Neural progenitor cell (in vitro differentiated cells): ENCODE measurements at regions not wholly inside any gene's neighbourhood (a gene's known extent, or its start where the extent isn't known, plus 50 kb on each side); places are given as distances from the start of the nearest gene placed in this dataset.

Experiments used
- DNase-seq: peaks from one replicate; pipeline ENCODE4 v3.0.0-alpha.2; 2016; ENCODE audit warnings: low spot score
- H2AFZ ChIP-seq: fragments of 200-600 bp; sonication (generic); replicated peaks from 2 replicates; pipeline ENCODE4 v1.6.1; 2016; ENCODE audit warnings: antibody characterized with exemption
- H3F3A ChIP-seq: fragments of 200-600 bp; sonication (generic); 2 replicates; pipeline ENCODE4 v1.6.1; 2016; ENCODE audit warnings: antibody characterized with exemption, low read depth
- H3K27ac ChIP-seq: fragments of 200-600 bp; sonication (generic); 2 replicates; pipeline ENCODE4 v1.5.1; 2016; ENCODE audit warnings: mild to moderate bottlenecking
- H3K27me3 ChIP-seq: fragments of 200-600 bp; sonication (generic); 2 replicates; pipeline ENCODE4 v1.6.1; 2016; ENCODE audit warnings: mild to moderate bottlenecking, moderate library complexity
- H3K36me3 ChIP-seq: fragments of 200-600 bp; sonication (generic); 2 replicates; pipeline ENCODE4 v1.5.1; 2016
- H3K4me1 ChIP-seq: fragments of 200-600 bp; sonication (generic); 2 replicates; pipeline ENCODE4 v1.6.1; 2016; ENCODE audit warnings: mixed run types
- H3K4me2 ChIP-seq: fragments of 200-600 bp; sonication (generic); 2 replicates; pipeline ENCODE4 v1.6.1; 2016
- H3K4me3 ChIP-seq: fragments of 200-600 bp; sonication (generic); 2 replicates; pipeline ENCODE4 v1.5.1; 2016
- H3K79me2 ChIP-seq: fragments of 200-600 bp; sonication (generic); 2 replicates; pipeline ENCODE4 v1.6.1; 2016; ENCODE audit warnings: low read depth
- H3K9ac ChIP-seq: fragments of 200-600 bp; sonication (generic); 2 replicates; pipeline ENCODE4 v1.6.1; 2016
- H3K9me3 ChIP-seq: fragments of 200-600 bp; sonication (generic); 2 replicates; pipeline ENCODE4 v1.5.1; 2016; ENCODE audit warnings: low read depth
- H4K20me1 ChIP-seq: fragments of 200-600 bp; sonication (generic); 2 replicates; pipeline ENCODE4 v1.6.1; 2016; ENCODE audit warnings: low read depth
- H3K27ac Mint-ChIP-seq: 3 replicates; pipeline ENCODE4 v1.8.0; 2021; ENCODE audit warnings: mixed read lengths
- H3K27me3 Mint-ChIP-seq: 2 replicates; pipeline ENCODE4 v1.8.0; 2022; ENCODE audit warnings: low read depth, mild to moderate bottlenecking, inconsistent platforms, moderate library complexity, mixed read lengths; ENCODE audit not compliant: insufficient read depth
- H3K36me3 Mint-ChIP-seq: 3 replicates; pipeline ENCODE4 v1.8.0; 2021; ENCODE audit warnings: mixed read lengths
- H3K4me1 Mint-ChIP-seq: 3 replicates; pipeline ENCODE4 v1.8.0; 2021; ENCODE audit warnings: mixed read lengths
- H3K4me3 Mint-ChIP-seq: 3 replicates; pipeline ENCODE4 v1.8.0; 2021; ENCODE audit warnings: mild to moderate bottlenecking, moderate library complexity, mixed read lengths
- H3K9me3 Mint-ChIP-seq: 3 replicates; pipeline ENCODE4 v1.8.0; 2020; ENCODE audit warnings: mixed read lengths
- CTCF ChIP-seq: fragments of 200-600 bp; sonication (generic); IDR thresholded peaks from 2 replicates; pipeline ENCODE4 v1.5.1; 2017; ENCODE audit warnings: antibody characterized with exemption, mild to moderate bottlenecking
- EZH2 ChIP-seq: fragments of 200-600 bp; sonication (generic); IDR thresholded peaks from 2 replicates; pipeline ENCODE4 v1.6.1; 2017; ENCODE audit warnings: antibody characterized with exemption, mild to moderate bottlenecking, moderate library complexity
- EZH2phosphoT487 ChIP-seq: fragments of 200-600 bp; sonication (generic); IDR thresholded peaks from 2 replicates; pipeline ENCODE4 v1.6.1; 2017; ENCODE audit warnings: antibody characterized with exemption

- Histone ChIP-seq H3F3A (peaks cover 4% of the 10 kb centered on the region), H3K9ac (no peak overlapping the region), H3K27ac (no peak overlapping the region), H2AFZ (no peak overlapping the region), H3K27me3 (no peaks in the 10 kb centered on the region), H3K4me1 (peaks cover 20% of the 10 kb centered on the region), H3K79me2 (no peaks in the 10 kb centered on the region), H3K36me3 (no peaks in the 10 kb centered on the region), H3K4me2 (no peak overlapping the region), H3K4me3 (no peak overlapping the region), H3K9me3 (no peaks in the 10 kb centered on the region), H4K20me1 (no peaks in the 10 kb centered on the region)
- H3K4me1 Mint-ChIP-seq: peaks cover 10% of the 10 kb centered on the region
- no peak for DNase-seq
- H3K36me3 Mint-ChIP-seq: no peaks in the 10 kb centered on the region
- TF ChIP-seq EZH2: no peak
- no peak for TF ChIP-seq EZH2phosphoT487
- TF ChIP-seq CTCF: no peak
- peaks cover 3% of the 10 kb centered on the region for H3K27me3 Mint-ChIP-seq
- H3K9me3 Mint-ChIP-seq: no peaks in the 10 kb centered on the region
- H3K27ac Mint-ChIP-seq: no peak overlapping the region
- H3K4me3 Mint-ChIP-seq: no peak overlapping the region
These were observed 180.2 kb upstream of the PZP start for GRCh38 chr12:9388379-9388778.

- H3K9me3 Mint-ChIP-seq: no peaks in the 10 kb centered on the region
- Histone ChIP-seq H3K27me3 (no peaks in the 10 kb centered on the region), H3K36me3 (no peaks in the 10 kb centered on the region), H3K9ac (no peak overlapping the region), H4K20me1 (no peaks in the 10 kb centered on the region), H3K4me2 (no peak overlapping the region), H3K4me3 (no peak overlapping the region), H2AFZ (no peak overlapping the region), H3K9me3 (no peaks in the 10 kb centered on the region), H3F3A (peaks cover 4% of the 10 kb centered on the region), H3K79me2 (no peaks in the 10 kb centered on the region), H3K4me1 (peaks cover 13% of the 10 kb centered on the region), H3K27ac (no peak overlapping the region)
- DNase-seq: no peak
- H3K27ac Mint-ChIP-seq: no peak overlapping the region
- H3K36me3 Mint-ChIP-seq: no peaks in the 10 kb centered on the region
- H3K4me3 Mint-ChIP-seq: no peak overlapping the region
- H3K4me1 Mint-ChIP-seq: peaks cover 7% of the 10 kb centered on the region
- peaks cover 3% of the 10 kb centered on the region for H3K27me3 Mint-ChIP-seq
- no peak for TF ChIP-seq EZH2
- no peak for TF ChIP-seq EZH2phosphoT487
- TF ChIP-seq CTCF: no peak
These were observed 179.3 kb upstream of the PZP start for GRCh38 chr12:9387450-9387849.

- H3K9ac ChIP-seq: no peak overlapping the region
- no peak overlapping the region for H3K27ac ChIP-seq
- Mint-ChIP-seq H3K27ac (no peak overlapping the region), H3K9me3 (no peaks in the 10 kb centered on the region), H3K4me1 (no peaks in the 10 kb centered on the region), H3K36me3 (no peaks in the 10 kb centered on the region), H3K4me3 (no peak overlapping the region), H3K27me3 (peaks cover 4% of the 10 kb centered on the region)
- no peaks in the 10 kb centered on the region for H3K4me1 ChIP-seq
- no peak for TF ChIP-seq CTCF
- TF ChIP-seq EZH2: no peak
- TF ChIP-seq EZH2phosphoT487: no peak
- H4K20me1 ChIP-seq: no peaks in the 10 kb centered on the region
- H3K36me3 ChIP-seq: no peaks in the 10 kb centered on the region
- no peaks in the 10 kb centered on the region for H3K27me3 ChIP-seq
- no peaks in the 10 kb centered on the region for H3K9me3 ChIP-seq
- H3F3A ChIP-seq: no peaks in the 10 kb centered on the region
- DNase-seq: no peak
- H3K4me3 ChIP-seq: no peak overlapping the region
- H3K79me2 ChIP-seq: no peaks in the 10 kb centered on the region
- H2AFZ ChIP-seq: no peak overlapping the region
- H3K4me2 ChIP-seq: no peak overlapping the region
These were observed 175.4 kb upstream of the PZP start for GRCh38 chr12:9383585-9383984.

GRCh38 chr12:9381619-9382018 lies 173.4 kb upstream of the PZP start:
- Histone ChIP-seq H3K36me3 (no peaks in the 10 kb centered on the region), H2AFZ (no peak overlapping the region), H4K20me1 (no peaks in the 10 kb centered on the region), H3F3A (no peaks in the 10 kb centered on the region), H3K9ac (no peak overlapping the region), H3K4me1 (no peaks in the 10 kb centered on the region), H3K27me3 (no peaks in the 10 kb centered on the region), H3K9me3 (no peaks in the 10 kb centered on the region), H3K4me2 (no peak overlapping the region), H3K79me2 (no peaks in the 10 kb centered on the region), H3K27ac (no peak overlapping the region), H3K4me3 (no peak overlapping the region)
- no peak for DNase-seq
- H3K27ac Mint-ChIP-seq: no peak overlapping the region
- H3K9me3 Mint-ChIP-seq: no peaks in the 10 kb centered on the region
- peaks cover 4% of the 10 kb centered on the region for H3K27me3 Mint-ChIP-seq
- no peak overlapping the region for H3K4me3 Mint-ChIP-seq
- H3K4me1 Mint-ChIP-seq: no peaks in the 10 kb centered on the region
- no peak for TF ChIP-seq CTCF
- TF ChIP-seq EZH2: no peak
- TF ChIP-seq EZH2phosphoT487: no peak
- no peaks in the 10 kb centered on the region for H3K36me3 Mint-ChIP-seq
